HepG2 (cell line): ENCODE measurements at regions not wholly inside any gene's neighbourhood (a gene's known extent, or its start where the extent isn't known, plus 50 kb on each side); places are given as distances from the start of the nearest gene placed in this dataset.

ENCODE experiments used
- BRCA1 ChIP-seq: sonication (generic); formaldehyde crosslinking; IDR thresholded peaks from 2 replicates; pipeline ENCODE4 v1.4.0; 2020; ENCODE audit warnings: missing genetic modification reagents
- CTCF ChIP-seq: sonication (generic); formaldehyde crosslinking; IDR thresholded peaks from 2 replicates; pipeline ENCODE4 v1.5.0; 2020; ENCODE audit warnings: mild to moderate bottlenecking, missing genetic modification reagents, moderate library complexity

- TF ChIP-seq CTCF (CRISPR knock-in tag) (no peak), BRCA1 (CRISPR knock-in tag) (no peak)
Observed at GRCh38 chr2:74743039-74743438, 89.0 kb downstream of the SEMA4F start.
